ENCODE measurements at regions not wholly inside any gene's neighbourhood (a gene's known extent, or its start where the extent isn't known, plus 50 kb on each side); places are given as distances from the start of the nearest gene placed in this dataset.
"Not testable (repeated sequence)": the region's sequence is repeated elsewhere in the genome, so short reads cannot be mapped to it uniquely, and the experiment has no call there.

DNA sequence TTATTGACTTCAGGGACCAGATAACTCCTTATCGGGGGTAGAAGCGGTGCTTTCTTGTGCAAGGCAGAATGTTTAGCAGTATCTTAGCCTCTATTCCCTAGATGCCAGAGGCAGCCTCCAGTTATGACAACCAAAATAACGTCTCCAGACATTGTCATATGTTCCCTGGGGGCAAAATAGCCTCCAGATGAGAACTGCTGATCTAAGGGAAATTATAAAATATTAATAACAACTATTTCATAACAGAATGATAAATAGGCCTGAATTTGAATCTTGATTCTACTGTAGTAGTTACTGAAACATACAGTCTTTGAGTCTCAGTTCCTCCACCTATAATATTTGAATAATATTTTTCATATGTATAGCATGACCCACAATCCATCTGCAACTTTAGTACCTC, 1431.3 kb downstream of the ZPLD1 start:
- H3K9me3 Mint-ChIP-seq = no peaks in the 10 kb centered on the region
- no peak overlapping the region for H3K4me3 Mint-ChIP-seq

DNA sequence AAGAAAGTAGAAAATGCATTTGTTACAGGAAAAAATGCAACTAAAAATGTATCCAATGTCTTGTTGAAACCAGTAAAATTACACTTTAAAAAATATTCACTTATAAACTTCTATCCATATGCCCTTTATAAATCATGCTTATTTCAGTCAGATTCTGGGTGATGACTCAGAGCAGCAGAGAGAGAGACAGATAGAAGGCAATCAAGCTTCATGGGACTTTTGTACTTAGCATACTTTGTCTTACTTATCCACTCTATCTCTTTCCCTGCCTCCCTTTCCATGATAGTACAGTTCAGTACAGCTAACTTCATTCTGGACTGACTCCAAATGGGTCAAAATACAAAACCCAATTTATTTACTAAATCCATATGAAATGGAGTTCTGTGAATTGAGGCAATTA, 1438.2 kb downstream of the ZPLD1 start:
- H3K4me1 Mint-ChIP-seq (ENCODE audit: low read depth) = no peaks in the 10 kb centered on the region
- no peak overlapping the region for H3K4me3 Mint-ChIP-seq
- H3K27ac Mint-ChIP-seq = no peak overlapping the region
- no peak for DNase-seq
- no peaks in the 10 kb centered on the region for H3K27me3 Mint-ChIP-seq
- no peaks in the 10 kb centered on the region for H3K36me3 Mint-ChIP-seq (ENCODE audit: low read depth)
- no peaks in the 10 kb centered on the region for H3K9me3 Mint-ChIP-seq

More for the DNA sequence above, 1431.3 kb downstream of the ZPLD1 start:
- DNase-seq = no peak
- Mint-ChIP-seq H3K27me3 (no peaks in the 10 kb centered on the region), H3K36me3 (ENCODE audit: low read depth) (no peaks in the 10 kb centered on the region), H3K4me1 (ENCODE audit: low read depth) (no peaks in the 10 kb centered on the region), H3K27ac (no peak overlapping the region)

DNA sequence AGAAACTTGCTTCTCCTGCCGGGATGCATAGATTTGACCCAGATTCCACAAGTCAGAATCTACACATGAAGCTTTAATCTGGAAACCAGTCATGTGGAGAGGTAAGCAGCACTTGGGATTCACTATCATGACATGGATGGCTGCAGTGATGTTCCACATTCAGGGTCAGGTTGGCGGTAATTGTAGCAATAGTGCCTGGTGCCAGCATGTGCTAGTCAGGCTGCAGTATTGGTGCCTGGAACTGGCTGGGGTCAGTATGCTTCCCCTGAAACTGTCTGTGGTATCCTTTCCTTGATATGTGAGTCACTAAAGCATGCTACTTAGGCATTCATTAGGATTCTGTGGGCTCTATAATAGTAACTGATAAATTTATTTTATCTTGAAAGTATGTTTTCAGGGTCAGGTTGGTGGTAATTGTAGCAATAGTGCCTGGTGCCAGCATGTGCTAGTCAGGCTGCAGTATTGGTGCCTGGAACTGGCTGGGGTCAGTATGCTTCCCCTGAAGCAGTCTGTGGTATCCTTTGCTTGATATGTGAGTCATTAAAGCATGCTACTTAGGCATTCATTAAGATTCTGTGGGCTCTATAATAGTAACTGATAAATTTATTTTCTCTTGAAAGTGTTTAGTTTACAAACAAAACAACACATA, 1439.2 kb downstream of the ZPLD1 start:
- H3K4me1 Mint-ChIP-seq (ENCODE audit: low read depth) = no peaks in the 10 kb centered on the region
- no peak overlapping the region for H3K27ac Mint-ChIP-seq
- H3K36me3 Mint-ChIP-seq (ENCODE audit: low read depth) = no peaks in the 10 kb centered on the region
- no peak overlapping the region for H3K4me3 Mint-ChIP-seq
- H3K9me3 Mint-ChIP-seq = peaks cover 2% of the 10 kb centered on the region
- no peaks in the 10 kb centered on the region for H3K27me3 Mint-ChIP-seq
- no peak for DNase-seq

GRCh38 chr3:103881809-103882208, 1447.0 kb downstream of the ZPLD1 start:
- not testable (repeated sequence) for H3K4me1 Mint-ChIP-seq (ENCODE audit: low read depth); H3K9me3 Mint-ChIP-seq; H3K36me3 Mint-ChIP-seq (ENCODE audit: low read depth); H3K27me3 Mint-ChIP-seq; H3K4me3 Mint-ChIP-seq; H3K27ac Mint-ChIP-seq; DNase-seq

DNA sequence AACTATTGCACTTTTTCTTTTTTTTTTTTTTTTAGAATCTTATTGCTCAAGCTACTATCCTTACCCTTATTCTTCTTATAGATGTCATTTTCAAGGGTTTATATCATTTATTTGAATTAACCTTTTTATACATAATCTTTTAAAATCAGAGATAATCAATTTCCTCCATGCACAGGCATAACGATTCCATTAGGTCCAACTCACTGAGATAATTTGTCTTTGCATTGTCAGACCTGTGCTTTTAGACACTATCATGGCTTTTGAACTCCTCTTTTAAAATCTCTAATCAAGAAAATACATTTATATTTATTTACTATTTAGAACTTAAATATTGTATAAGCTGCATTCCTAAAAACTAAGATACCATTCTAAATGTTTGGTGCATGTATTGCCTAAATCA, 1454.9 kb downstream of the ZPLD1 start:
- H3K4me1 Mint-ChIP-seq (ENCODE audit: low read depth) = no peaks in the 10 kb centered on the region
- no peaks in the 10 kb centered on the region for H3K27me3 Mint-ChIP-seq
- H3K4me3 Mint-ChIP-seq = no peak overlapping the region
- H3K36me3 Mint-ChIP-seq (ENCODE audit: low read depth) = no peaks in the 10 kb centered on the region
- H3K27ac Mint-ChIP-seq = no peak overlapping the region
- peaks cover 3% of the 10 kb centered on the region for H3K9me3 Mint-ChIP-seq
- no peak for DNase-seq

GRCh38 chr3:103894162-103894822, 1459.5 kb downstream of the ZPLD1 start:
- Mint-ChIP-seq H3K27me3 (no peaks in the 10 kb centered on the region), H3K27ac (no peak overlapping the region), H3K36me3 (ENCODE audit: low read depth) (no peaks in the 10 kb centered on the region), H3K4me1 (ENCODE audit: low read depth) (no peaks in the 10 kb centered on the region), H3K4me3 (no peak overlapping the region), H3K9me3 (no peaks in the 10 kb centered on the region)
- no peak for DNase-seq

- H3K27ac Mint-ChIP-seq = no peak overlapping the region
- no peak overlapping the region for H3K4me3 Mint-ChIP-seq
- no peak for DNase-seq
- H3K27me3 Mint-ChIP-seq = no peaks in the 10 kb centered on the region
- H3K9me3 Mint-ChIP-seq = peaks cover 6% of the 10 kb centered on the region
- H3K4me1 Mint-ChIP-seq (ENCODE audit: low read depth) = no peaks in the 10 kb centered on the region
- no peaks in the 10 kb centered on the region for H3K36me3 Mint-ChIP-seq (ENCODE audit: low read depth)
These were observed 1464.5 kb downstream of the ZPLD1 start for GRCh38 chr3:103899328-103899727.

DNA sequence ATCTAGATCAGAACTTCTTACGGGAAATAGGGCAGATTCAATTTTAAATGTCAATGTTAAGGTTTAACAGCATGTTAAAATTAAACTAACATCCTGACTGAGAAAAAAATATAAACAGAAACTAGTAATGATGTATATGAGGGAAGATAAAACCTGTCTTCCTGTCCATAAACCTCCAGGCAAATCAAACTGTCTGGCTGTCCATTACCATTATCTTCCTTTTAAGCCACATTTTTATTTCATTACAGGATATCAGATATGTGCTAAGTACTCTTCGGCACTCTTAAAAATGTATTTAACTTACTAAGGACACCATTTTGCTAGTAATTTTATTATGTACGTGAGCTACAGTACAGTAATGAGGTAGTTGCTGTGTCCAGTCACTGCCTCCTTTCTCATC, 1461.7 kb upstream of the ALCAM start:
- no peak overlapping the region for H3K27ac Mint-ChIP-seq
- no peak overlapping the region for H3K4me3 Mint-ChIP-seq
- peaks cover 6% of the 10 kb centered on the region for H3K9me3 Mint-ChIP-seq
- DNase-seq = no peak
- no peaks in the 10 kb centered on the region for H3K27me3 Mint-ChIP-seq
- H3K4me1 Mint-ChIP-seq (ENCODE audit: low read depth) = no peaks in the 10 kb centered on the region
- H3K36me3 Mint-ChIP-seq (ENCODE audit: low read depth) = no peaks in the 10 kb centered on the region

GRCh38 chr3:103906304-103906703, 1460.4 kb upstream of the ALCAM start:
- Mint-ChIP-seq H3K27me3 (no peaks in the 10 kb centered on the region), H3K4me1 (ENCODE audit: low read depth) (no peaks in the 10 kb centered on the region), H3K9me3 (peaks cover 6% of the 10 kb centered on the region), H3K27ac (no peak overlapping the region), H3K36me3 (ENCODE audit: low read depth) (no peaks in the 10 kb centered on the region), H3K4me3 (no peak overlapping the region)
- no peak for DNase-seq

DNA sequence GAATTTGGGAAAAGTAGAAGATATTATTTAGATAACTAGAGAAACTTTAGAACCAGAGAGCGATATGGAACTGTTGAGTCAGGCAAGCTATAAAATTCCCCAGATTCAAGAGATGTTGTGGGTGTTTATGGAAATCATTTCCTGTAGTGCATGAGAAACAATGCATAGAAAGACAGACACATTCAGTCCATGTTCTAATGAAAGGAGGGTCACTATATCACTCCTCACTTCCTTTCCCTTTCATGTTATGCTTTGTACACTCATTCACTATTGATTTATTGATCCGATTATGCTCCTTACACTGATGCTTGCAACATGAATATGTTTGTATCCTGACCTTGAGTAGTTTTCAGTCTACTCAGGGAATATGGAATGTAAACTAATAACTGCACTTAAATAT, 1459.9 kb upstream of the ALCAM start:
- no peak for DNase-seq
- H3K27me3 Mint-ChIP-seq = no peaks in the 10 kb centered on the region
- no peaks in the 10 kb centered on the region for H3K4me1 Mint-ChIP-seq (ENCODE audit: low read depth)
- H3K27ac Mint-ChIP-seq = no peak overlapping the region
- H3K4me3 Mint-ChIP-seq = no peak overlapping the region
- peaks cover 6% of the 10 kb centered on the region for H3K9me3 Mint-ChIP-seq
- no peaks in the 10 kb centered on the region for H3K36me3 Mint-ChIP-seq (ENCODE audit: low read depth)

GRCh38 chr3:103907567-103907966, 1459.1 kb upstream of the ALCAM start:
- H3K27ac Mint-ChIP-seq = no peak overlapping the region
- H3K4me1 Mint-ChIP-seq (ENCODE audit: low read depth) = no peaks in the 10 kb centered on the region
- H3K27me3 Mint-ChIP-seq = no peaks in the 10 kb centered on the region

DNA sequence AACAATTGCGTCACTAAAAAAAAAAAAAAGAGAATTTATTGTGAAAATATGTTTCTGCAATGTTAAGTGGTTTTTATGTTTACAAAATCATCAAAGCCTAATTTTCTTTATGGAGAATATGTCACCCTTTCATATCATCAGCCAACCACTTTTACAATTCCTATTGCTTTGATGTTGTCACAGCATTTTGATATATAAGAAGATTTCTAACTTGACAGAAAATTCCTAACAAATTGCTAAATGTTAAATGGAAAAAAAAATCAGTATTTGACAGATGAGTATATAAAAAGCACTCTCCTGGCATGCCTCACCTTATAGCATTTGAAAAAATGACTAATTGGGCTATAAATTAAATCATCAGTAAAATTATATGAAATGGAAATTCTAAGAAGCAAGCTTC, 1457.3 kb upstream of the ALCAM start:
- no peak overlapping the region for H3K27ac Mint-ChIP-seq
- H3K4me3 Mint-ChIP-seq = no peak overlapping the region
- no peaks in the 10 kb centered on the region for H3K27me3 Mint-ChIP-seq
- H3K36me3 Mint-ChIP-seq (ENCODE audit: low read depth) = no peaks in the 10 kb centered on the region
- DNase-seq = no peak
- H3K9me3 Mint-ChIP-seq = no peaks in the 10 kb centered on the region
- H3K4me1 Mint-ChIP-seq (ENCODE audit: low read depth) = no peaks in the 10 kb centered on the region

More at GRCh38 chr3:103907567-103907966, 1459.1 kb upstream of the ALCAM start:
- no peak overlapping the region for H3K4me3 Mint-ChIP-seq
- no peak for DNase-seq
- no peaks in the 10 kb centered on the region for H3K36me3 Mint-ChIP-seq (ENCODE audit: low read depth)
- peaks cover 3% of the 10 kb centered on the region for H3K9me3 Mint-ChIP-seq

GRCh38 chr3:103918336-103918735, 1448.4 kb upstream of the ALCAM start:
- H3K27ac Mint-ChIP-seq = no peak overlapping the region
- DNase-seq = no peak
- H3K27me3 Mint-ChIP-seq = no peaks in the 10 kb centered on the region
- peaks cover 2% of the 10 kb centered on the region for H3K9me3 Mint-ChIP-seq
- no peak overlapping the region for H3K4me3 Mint-ChIP-seq
- no peaks in the 10 kb centered on the region for H3K4me1 Mint-ChIP-seq (ENCODE audit: low read depth)
- H3K36me3 Mint-ChIP-seq (ENCODE audit: low read depth) = no peaks in the 10 kb centered on the region

GRCh38 chr3:103919327-103919726, 1447.4 kb upstream of the ALCAM start:
- Mint-ChIP-seq H3K9me3 (peaks cover 2% of the 10 kb centered on the region), H3K4me3 (no peak overlapping the region), H3K4me1 (ENCODE audit: low read depth) (no peaks in the 10 kb centered on the region), H3K36me3 (ENCODE audit: low read depth) (no peaks in the 10 kb centered on the region), H3K27ac (no peak overlapping the region), H3K27me3 (no peaks in the 10 kb centered on the region)
- DNase-seq = no peak

GRCh38 chr3:103923907-103924306, 1442.8 kb upstream of the ALCAM start:
- Mint-ChIP-seq H3K27me3 (no peaks in the 10 kb centered on the region), H3K27ac (no peak overlapping the region), H3K4me1 (ENCODE audit: low read depth) (no peaks in the 10 kb centered on the region), H3K4me3 (no peak overlapping the region), H3K36me3 (ENCODE audit: low read depth) (no peaks in the 10 kb centered on the region), H3K9me3 (no peaks in the 10 kb centered on the region)
- DNase-seq = no peak

Data from activated T-cell treated with anti-CD3 and anti-CD28 coated beads, Interleukin-2, amount 50 U/mL, for 24 hours (primary cell).